HCT116 (cell line): ENCODE measurements at regions not wholly inside any gene's neighbourhood (a gene's known extent, or its start where the extent isn't known, plus 50 kb on each side); places are given as distances from the start of the nearest gene placed in this dataset.

Experiments used
- ATAC-seq: fragments of 200-7000 bp; cut with Tn5 transposase; 2 replicates; pipeline ENCODE4 v1.9.1; 2020; ENCODE audit warnings: mild to moderate bottlenecking, moderate library complexity
- BruUV-seq: library from RNA; stranded (reverse); fragments of 400-500 nt; replicated peaks from 2 replicates; lab custom pipeline; 2021; lab: Mats Ljungman, UMichigan
- CTCF ChIA-PET: fragments of 300-600 bp; sonication (Branson Sonifier 250); formaldehyde crosslinking; loops from one replicate; lab custom pipeline; 2021; ENCODE audit warnings: antibody characterized with exemption; lab: Charles Lee
- POLR2A ChIA-PET: fragments of 300-600, 350-600 bp; sonication (Branson Sonifier 250); formaldehyde crosslinking; loops from one replicate; lab custom pipeline; 2021; ENCODE audit warnings: antibody characterized with exemption; lab: Charles Lee
- RAD21 ChIA-PET, 2 experiments: fragments of 300-600 bp; sonication (Branson Sonifier 250); formaldehyde crosslinking; loops; one replicate each; lab custom pipeline; 2023; ENCODE audit warnings: low total read pairs in 2 of 2; ENCODE audit not compliant: uncharacterized antibody in 2 of 2, unreplicated experiment in 2 of 2, low non-redundant PET in 1 of 2; lab: Charles Lee
- DNase-seq: peaks from one replicate; pipeline ENCODE4 v3.0.0-alpha.2; 2010; ENCODE audit warnings: low read depth, low spot score
- H2AFZ ChIP-seq: fragments of 200-600 bp; shearing (Covaris generic), sonication (generic); 2 replicates; pipeline ENCODE4 v1.6.1; 2017; ENCODE audit warnings: low read depth, mixed run types, mixed read lengths, antibody characterized with exemption, low read length; ENCODE audit not compliant: poor library complexity, severe bottlenecking
- H3K27ac ChIP-seq: 2 replicates; pipeline ENCODE4 v1.5.1; 2012; ENCODE audit warnings: low read depth, low read length
- H3K27me3 ChIP-seq: fragments of 200-600 bp; sonication (generic); 2 replicates; pipeline ENCODE4 v1.6.1; 2016; ENCODE audit warnings: mixed run types, low read length, mixed read lengths; ENCODE audit not compliant: insufficient read depth
- H3K36me3 ChIP-seq, 2 experiments: fragments of 200-500 bp in 1 of 2; fragments of 200-600 bp in 1 of 2; sonication (Bioruptor generic) in 1 of 2; sonication (generic) in 1 of 2; 2 replicates each; pipeline versions ENCODE4 v1.5.1 to v1.6.1; 2014 to 2016; ENCODE audit warnings: low read length in 2 of 2, inconsistent platforms in 1 of 2, mixed read lengths in 1 of 2, mixed run types in 1 of 2; ENCODE audit not compliant: insufficient read depth in 2 of 2, control insufficient read depth in 1 of 2
- H3K4me1 ChIP-seq, 2 experiments: fragments of 200-600 bp in 1 of 2; sonication (generic) in 1 of 2; 2 replicates each; pipeline versions ENCODE4 v1.5.1 to v1.6.1; 2012 to 2017; ENCODE audit warnings: low read length in 2 of 2, inconsistent platforms in 1 of 2, mild to moderate bottlenecking in 1 of 2, mixed read lengths in 1 of 2, mixed run types in 1 of 2, moderate library complexity in 1 of 2; ENCODE audit not compliant: insufficient read depth in 2 of 2, control insufficient read depth in 1 of 2
- H3K4me2 ChIP-seq: fragments of 200-600 bp; sonication (generic); 2 replicates; pipeline ENCODE4 v1.6.1; 2017; ENCODE audit warnings: mixed run types, low read length, mixed read lengths
- H3K4me3 ChIP-seq, 2 experiments: fragments of 200-600 bp in 1 of 2; sonication (generic) in 1 of 2; replicated peaks in 1 of 2; 2 replicates each; pipeline ENCODE4 v1.5.1; 2011 to 2016; ENCODE audit warnings: low read length in 2 of 2, control low read depth in 1 of 2, low read depth in 1 of 2, mild to moderate bottlenecking in 1 of 2, mixed read lengths in 1 of 2, mixed run types in 1 of 2
- H3K79me2 ChIP-seq: fragments of 200-600 bp; sonication (generic); 2 replicates; pipeline ENCODE4 v1.6.1; 2017; ENCODE audit warnings: mild to moderate bottlenecking, mixed run types, low read length, moderate library complexity, mixed read lengths; ENCODE audit not compliant: insufficient read depth
- H3K9ac ChIP-seq: fragments of 200-600 bp; sonication (generic); 2 replicates; pipeline ENCODE4 v1.6.1; 2016; ENCODE audit warnings: low read length, mixed read lengths
- H3K9me2 ChIP-seq: fragments of 200-600 bp; sonication (generic), shearing (Covaris generic); 2 replicates; pipeline ENCODE4 v1.6.1; 2017; ENCODE audit warnings: mixed run types, mild to moderate bottlenecking, moderate library complexity; ENCODE audit not compliant: insufficient read depth
- H3K9me3 ChIP-seq, 2 experiments: fragments of 200-500 bp in 1 of 2; fragments of 200-600 bp in 1 of 2; sonication (Bioruptor generic) in 1 of 2; sonication (generic) in 1 of 2; 2 replicates each; pipeline ENCODE4 v1.6.1; 2014 to 2017; ENCODE audit warnings: low read length in 2 of 2, mixed read lengths in 2 of 2, inconsistent platforms in 1 of 2, low read depth in 1 of 2, mild to moderate bottlenecking in 1 of 2, mixed run types in 1 of 2, moderate library complexity in 1 of 2; ENCODE audit not compliant: control insufficient read depth in 1 of 2, insufficient read depth in 1 of 2
- H4K20me1 ChIP-seq: fragments of 200-600 bp; sonication (generic), shearing (Covaris generic); 2 replicates; pipeline ENCODE4 v1.6.1; 2017; ENCODE audit warnings: mixed run types, mild to moderate bottlenecking, moderate library complexity; ENCODE audit not compliant: insufficient read depth
- CEBPB ChIP-seq: IDR thresholded peaks from 2 replicates; pipeline ENCODE4 v1.6.1; 2012; ENCODE audit warnings: low read depth
- FOSL1 ChIP-seq: IDR thresholded peaks from 2 replicates; pipeline ENCODE4 v1.6.1; 2012; ENCODE audit warnings: low read depth
- JUND ChIP-seq: IDR thresholded peaks from 2 replicates; pipeline ENCODE4 v1.6.1; 2012
- RAD21 ChIP-seq: IDR thresholded peaks from 2 replicates; pipeline ENCODE4 v1.6.1; 2012; ENCODE audit warnings: low read depth, mild to moderate bottlenecking
- REST ChIP-seq: IDR thresholded peaks from 2 replicates; pipeline ENCODE4 v1.6.1; 2012; ENCODE audit warnings: low read depth
- ZBTB33 ChIP-seq: IDR thresholded peaks from 2 replicates; pipeline ENCODE4 v1.6.1; 2011; ENCODE audit warnings: mild to moderate bottlenecking, low read length, moderate library complexity; ENCODE audit not compliant: insufficient replicate concordance; ENCODE audit errors: extremely low read depth
- ZNF274 ChIP-seq: fragments of 200-500 bp; sonication (Bioruptor generic); IDR thresholded peaks from 2 replicates; pipeline ENCODE4 v1.6.1; 2014; ENCODE audit warnings: mild to moderate bottlenecking, low read depth, low read length, inconsistent platforms
- intact Hi-C: fragments of 100-400 bp; cut with micrococcal nuclease; formaldehyde crosslinking; loops from 2 replicates; pipeline ENCODE4 v1.10.0; 2022
- TF ChIP-seq, protein P1 (sequence below): IDR thresholded peaks from 2 replicates; pipeline ENCODE4 v1.6.1; 2012

- TF ChIP-seq REST, result no peak
- TF ChIP-seq CEBPB, result no peak
Measured at GRCh38 chr2:65710356-65710755, 278.0 kb upstream of the SPRED2 start (continued).

DNA sequence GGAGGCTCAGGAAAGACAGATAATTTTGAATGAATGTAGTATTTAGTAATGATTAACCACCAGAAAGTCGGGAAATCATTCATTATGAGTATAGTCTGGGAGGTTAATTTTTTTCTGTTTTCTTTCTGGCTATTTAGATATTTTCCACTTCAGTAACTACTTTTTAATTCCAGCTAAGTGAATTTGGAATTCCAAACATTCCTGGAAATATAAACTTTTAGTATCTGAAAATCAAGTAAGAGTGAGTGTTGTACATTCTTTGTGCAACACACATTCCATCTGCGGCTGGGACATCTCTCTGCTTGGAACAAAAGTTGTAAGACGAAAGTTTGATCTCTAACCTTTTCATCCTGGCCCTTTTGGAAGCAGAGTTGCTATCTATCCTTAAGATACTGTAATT, 275.7 kb upstream of the SPRED2 start:
- no peaks in the 10 kb centered on the region for H4K20me1 ChIP-seq

More for the DNA sequence above, 275.7 kb upstream of the SPRED2 start:
- H3K27ac ChIP-seq, result no peak overlapping the region
- RAD21 ChIA-PET, result no interaction called here
- no peaks in the 10 kb centered on the region for H3K9me3 ChIP-seq
- H3K36me3 ChIP-seq, result no peaks in the 10 kb centered on the region
- no peak overlapping the region for H3K9ac ChIP-seq
- no TSS peak for BruUV-seq
- H3K79me2 ChIP-seq, result no peaks in the 10 kb centered on the region
- intact Hi-C loops, result no loop called here
- CTCF ChIA-PET, result no interaction called here
- POLR2A ChIA-PET, result no interaction called here
- H2AFZ ChIP-seq, result no peak overlapping the region
- TF ChIP-seq ZNF274 (no peak), JUND (no peak), FOSL1 (no peak), RAD21 (no peak), ZBTB33 (no peak)
- TF ChIP-seq, protein P1, sequence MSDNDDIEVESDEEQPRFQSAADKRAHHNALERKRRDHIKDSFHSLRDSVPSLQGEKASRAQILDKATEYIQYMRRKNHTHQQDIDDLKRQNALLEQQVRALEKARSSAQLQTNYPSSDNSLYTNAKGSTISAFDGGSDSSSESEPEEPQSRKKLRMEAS, result no peak
- DNase-seq, result no peak
- no peak for ATAC-seq
- H3K9me2 ChIP-seq, result no peaks in the 10 kb centered on the region
- no peak overlapping the region for H3K4me3 ChIP-seq
- H3K4me1 ChIP-seq, result peaks cover 0 to 8% of the 10 kb centered on the region in 2 experiments; a peak in 3 of 4 replicates
- H3K4me2 ChIP-seq, result no peak overlapping the region
- H3K27me3 ChIP-seq, result peaks cover 6% of the 10 kb centered on the region; the same call in 1 of the 2 replicates
